Fibroblast of villous mesenchyme (primary cell): ENCODE measurements at regions not wholly inside any gene's neighbourhood (a gene's known extent, or its start where the extent isn't known, plus 50 kb on each side); places are given as distances from the start of the nearest gene placed in this dataset.

ENCODE experiments used
- DNase-seq: peaks from one replicate; pipeline ENCODE4 v3.0.0-alpha.2; 2010; ENCODE audit warnings: low read depth
- H3K4me3 ChIP-seq: 2 replicates; pipeline ENCODE4 v1.5.1; 2011; ENCODE audit warnings: low read depth, mild to moderate bottlenecking, low read length
- CTCF ChIP-seq: IDR thresholded peaks from 2 replicates; pipeline ENCODE4 v1.5.1; 2012; ENCODE audit warnings: low read depth, mild to moderate bottlenecking, low read length; ENCODE audit not compliant: insufficient read depth

GRCh38 chr11:20213790-20214189 lies 53.5 kb upstream of the DBX1 start:
- no peak overlapping the region for H3K4me3 ChIP-seq
- no peak for TF ChIP-seq CTCF
- no peak for DNase-seq

GRCh38 chr11:20211691-20212090 lies 51.4 kb upstream of the DBX1 start:
- TF ChIP-seq CTCF = no peak
- H3K4me3 ChIP-seq = no peak overlapping the region
- no peak for DNase-seq
